LNCAP (cell line): ENCODE measurements at regions not wholly inside any gene's neighbourhood (a gene's known extent, or its start where the extent isn't known, plus 50 kb on each side); places are given as distances from the start of the nearest gene placed in this dataset.

Experiments used
- TF ChIP-seq, protein P1 (sequence below): fragments of 450-650 bp; IDR thresholded peaks from 2 replicates; pipeline ENCODE4 v1.5.1; 2017; ENCODE audit warnings: mild to moderate bottlenecking

GRCh38 chr6:141118991-141119390 is 1013.7 kb upstream of the GJE1 start:
- TF ChIP-seq, protein P1, sequence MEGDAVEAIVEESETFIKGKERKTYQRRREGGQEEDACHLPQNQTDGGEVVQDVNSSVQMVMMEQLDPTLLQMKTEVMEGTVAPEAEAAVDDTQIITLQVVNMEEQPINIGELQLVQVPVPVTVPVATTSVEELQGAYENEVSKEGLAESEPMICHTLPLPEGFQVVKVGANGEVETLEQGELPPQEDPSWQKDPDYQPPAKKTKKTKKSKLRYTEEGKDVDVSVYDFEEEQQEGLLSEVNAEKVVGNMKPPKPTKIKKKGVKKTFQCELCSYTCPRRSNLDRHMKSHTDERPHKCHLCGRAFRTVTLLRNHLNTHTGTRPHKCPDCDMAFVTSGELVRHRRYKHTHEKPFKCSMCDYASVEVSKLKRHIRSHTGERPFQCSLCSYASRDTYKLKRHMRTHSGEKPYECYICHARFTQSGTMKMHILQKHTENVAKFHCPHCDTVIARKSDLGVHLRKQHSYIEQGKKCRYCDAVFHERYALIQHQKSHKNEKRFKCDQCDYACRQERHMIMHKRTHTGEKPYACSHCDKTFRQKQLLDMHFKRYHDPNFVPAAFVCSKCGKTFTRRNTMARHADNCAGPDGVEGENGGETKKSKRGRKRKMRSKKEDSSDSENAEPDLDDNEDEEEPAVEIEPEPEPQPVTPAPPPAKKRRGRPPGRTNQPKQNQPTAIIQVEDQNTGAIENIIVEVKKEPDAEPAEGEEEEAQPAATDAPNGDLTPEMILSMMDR, result no peak

- TF ChIP-seq, protein P1, result no peak
Observed at GRCh38 chr6:141117874-141118273, 1014.9 kb upstream of the GJE1 start.

DNA sequence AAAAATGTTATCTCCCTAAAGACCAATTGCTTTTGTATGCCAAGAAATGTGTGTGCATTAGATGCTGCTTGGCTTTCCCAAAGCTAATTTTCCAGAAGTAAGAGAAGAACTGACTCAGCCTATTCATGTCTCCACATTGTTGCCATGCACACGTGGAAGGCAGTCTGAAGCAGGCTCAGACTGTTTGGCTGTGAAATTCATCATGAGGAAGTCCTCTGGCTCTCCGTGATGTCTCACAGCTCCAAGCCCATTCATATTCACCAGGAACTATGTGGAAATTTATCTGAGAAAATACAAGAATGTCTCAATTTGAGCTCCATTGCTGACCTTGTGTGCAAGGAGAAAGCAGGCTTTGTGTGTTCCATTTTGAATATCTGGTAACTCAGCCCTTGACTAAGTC is 1022.2 kb upstream of the GJE1 start:
- TF ChIP-seq, protein P1, result no peak

- TF ChIP-seq, protein P1, result no peak
Observed at GRCh38 chr6:141107591-141108160, 1025.0 kb upstream of the GJE1 start.

DNA sequence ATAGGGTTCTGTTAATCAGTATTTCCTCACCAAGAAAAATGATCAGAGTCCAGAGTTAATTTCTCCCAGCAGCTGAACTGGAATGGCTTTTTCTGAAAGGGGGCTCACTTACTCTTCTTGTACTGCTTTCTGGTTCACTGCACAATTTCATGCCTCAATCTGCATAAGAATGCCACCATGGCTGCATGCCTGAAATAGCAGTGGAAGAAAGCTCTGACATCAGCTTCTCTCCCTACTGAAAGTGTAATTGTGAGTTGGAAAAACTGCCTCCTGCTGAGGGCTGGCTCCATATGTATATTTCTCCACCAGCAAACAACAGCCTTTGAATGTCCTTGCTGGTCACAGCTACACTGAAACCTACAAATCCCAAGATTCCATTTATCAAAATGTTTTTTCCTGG is 1027.2 kb upstream of the GJE1 start:
- TF ChIP-seq, protein P1, result no peak

- TF ChIP-seq, protein P1, result no peak
Observed at GRCh38 chr6:141103246-141103645, 1029.5 kb upstream of the GJE1 start.

DNA sequence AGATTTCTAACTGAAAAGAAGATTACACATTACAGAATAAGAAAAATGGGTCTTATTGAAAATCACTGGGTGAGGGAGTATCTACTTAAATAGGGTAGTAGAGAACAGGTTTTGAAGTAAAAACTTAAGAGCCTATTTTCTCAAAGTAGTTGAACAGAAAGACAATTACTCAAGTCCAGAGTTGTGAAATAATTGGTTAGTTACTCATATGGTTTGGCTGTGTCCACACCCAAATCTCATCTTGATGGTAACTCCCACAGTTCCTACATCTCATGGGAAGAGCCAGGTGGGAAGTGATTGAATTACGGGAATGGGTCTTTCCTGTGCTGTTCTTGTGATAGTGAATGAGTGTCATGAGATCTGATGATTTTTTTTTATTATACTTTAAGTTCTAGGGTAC is 1035.3 kb upstream of the GJE1 start:
- TF ChIP-seq, protein P1, result no peak

DNA sequence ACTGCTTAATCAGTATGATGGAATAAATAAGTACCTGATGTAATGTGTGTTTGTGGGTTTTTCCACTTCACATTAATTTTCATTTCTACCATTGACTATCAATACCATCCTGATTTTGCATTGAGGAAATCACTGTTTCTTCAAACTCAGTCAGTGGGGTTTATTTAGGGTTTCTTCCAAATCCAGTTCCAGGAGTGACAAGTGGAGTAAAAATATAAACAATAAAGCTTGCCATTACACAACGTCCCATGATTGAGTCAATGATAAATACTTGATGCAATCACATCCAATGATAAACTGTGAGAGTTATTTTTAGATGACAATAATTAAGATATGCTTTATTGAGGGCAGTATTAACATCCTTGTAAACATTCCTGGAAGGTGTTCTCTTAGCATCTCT is 1037.4 kb upstream of the GJE1 start:
- TF ChIP-seq, protein P1, result no peak
